DOHH2 (cell line): ENCODE measurements at regions not wholly inside any gene's neighbourhood (a gene's known extent, or its start where the extent isn't known, plus 50 kb on each side); places are given as distances from the start of the nearest gene placed in this dataset.

ENCODE experiments used
- H3F3A ChIP-seq: fragments of 200-600 bp; sonication (generic), shearing (Covaris generic); 2 replicates; pipeline ENCODE4 v1.6.0; 2016; ENCODE audit warnings: antibody characterized with exemption, mild to moderate bottlenecking; ENCODE audit not compliant: control insufficient read depth, insufficient read depth
- H3K27ac ChIP-seq: fragments of 200-600 bp; sonication (generic); 2 replicates; pipeline ENCODE4 v1.5.1; 2014; ENCODE audit warnings: low read depth, mild to moderate bottlenecking, low read length, moderate library complexity
- H3K27me3 ChIP-seq: fragments of 200-600 bp; sonication (generic); 2 replicates; pipeline ENCODE4 v1.6.1; 2014; ENCODE audit warnings: mild to moderate bottlenecking, low read length, mixed read lengths; ENCODE audit not compliant: control insufficient read depth
- H3K36me3 ChIP-seq: fragments of 200-600 bp; sonication (generic); 2 replicates; pipeline ENCODE4 v1.6.1; 2014; ENCODE audit warnings: mild to moderate bottlenecking, low read length, moderate library complexity, mixed read lengths; ENCODE audit not compliant: control insufficient read depth
- H3K4me1 ChIP-seq: fragments of 200-600 bp; sonication (generic); 2 replicates; pipeline ENCODE4 v1.6.1; 2014; ENCODE audit warnings: mild to moderate bottlenecking, low read length, mixed read lengths; ENCODE audit not compliant: control insufficient read depth
- H3K4me2 ChIP-seq: fragments of 200-600 bp; sonication (generic); 2 replicates; pipeline ENCODE4 v1.6.0; 2014; ENCODE audit warnings: mild to moderate bottlenecking, low read length, moderate library complexity
- H3K4me3 ChIP-seq: fragments of 200-600 bp; sonication (generic); 2 replicates; pipeline ENCODE4 v1.5.1; 2014; ENCODE audit warnings: mild to moderate bottlenecking, low read length, mixed read lengths
- H3K79me2 ChIP-seq: fragments of 200-600 bp; sonication (generic); 2 replicates; pipeline ENCODE4 v1.6.1; 2014; ENCODE audit warnings: mild to moderate bottlenecking, low read length, mixed read lengths; ENCODE audit not compliant: control insufficient read depth
- H3K9me2 ChIP-seq: fragments of 200-600 bp; sonication (generic); replicated peaks from 2 replicates; pipeline ENCODE4 v1.6.1; 2014; ENCODE audit warnings: mild to moderate bottlenecking, low read length, mixed read lengths; ENCODE audit not compliant: control insufficient read depth
- H3K9me3 ChIP-seq: fragments of 200-600 bp; sonication (generic); 2 replicates; pipeline ENCODE4 v1.6.1; 2014; ENCODE audit warnings: antibody characterized with exemption, low read length, mixed read lengths; ENCODE audit not compliant: control insufficient read depth, insufficient read depth
- H4K20me1 ChIP-seq: fragments of 200-600 bp; sonication (generic); 2 replicates; pipeline ENCODE4 v1.6.0; 2014; ENCODE audit warnings: low read depth, mild to moderate bottlenecking, antibody characterized with exemption, low read length, moderate library complexity; ENCODE audit not compliant: control insufficient read depth, insufficient read depth
- CTCF ChIP-seq: fragments of 200-600 bp; sonication (generic); IDR thresholded peaks from one replicate; pipeline ENCODE4 v1.5.1; 2014; ENCODE audit warnings: antibody characterized with exemption, mild to moderate bottlenecking, low read depth, low read length; ENCODE audit not compliant: poor library complexity, severe bottlenecking
- EZH2phosphoT487 ChIP-seq: fragments of 200-600 bp; sonication (generic); IDR thresholded peaks from 2 replicates; pipeline ENCODE4 v1.6.1; 2017; ENCODE audit warnings: borderline replicate concordance, mild to moderate bottlenecking, antibody characterized with exemption, low read length, moderate library complexity, mixed read lengths

GRCh38 chr5:17163221-17163620 lies 54.2 kb upstream of the BASP1 start:
- H3K4me3 ChIP-seq: no peak overlapping the region
- peaks cover 3% of the 10 kb centered on the region; the same call in 1 of the 2 replicates for H3K27me3 ChIP-seq
- H3K79me2 ChIP-seq: no peaks in the 10 kb centered on the region
- no peak overlapping the region for H3K27ac ChIP-seq
- H3K9me3 ChIP-seq: no peaks in the 10 kb centered on the region
- H3F3A ChIP-seq: no peaks in the 10 kb centered on the region
- H3K4me1 ChIP-seq: no peaks in the 10 kb centered on the region
- no peaks in the 10 kb centered on the region for H3K36me3 ChIP-seq
- no peak for TF ChIP-seq EZH2phosphoT487
- TF ChIP-seq CTCF: no peak
- H3K4me2 ChIP-seq: no peak overlapping the region
- H4K20me1 ChIP-seq: no peaks in the 10 kb centered on the region
- H3K9me2 ChIP-seq: no peaks in the 10 kb centered on the region

- TF ChIP-seq EZH2phosphoT487: no peak
- no peak for TF ChIP-seq CTCF
- H3K9me3 ChIP-seq: no peaks in the 10 kb centered on the region
- H3K36me3 ChIP-seq: no peaks in the 10 kb centered on the region
- H3K9me2 ChIP-seq: no peaks in the 10 kb centered on the region
- no peak overlapping the region for H3K4me3 ChIP-seq
- H3K79me2 ChIP-seq: no peaks in the 10 kb centered on the region
- H3K4me2 ChIP-seq: no peak overlapping the region
- peaks cover 3% of the 10 kb centered on the region; the same call in 1 of the 2 replicates for H3K27me3 ChIP-seq
- H3K4me1 ChIP-seq: no peaks in the 10 kb centered on the region
- H3F3A ChIP-seq: no peaks in the 10 kb centered on the region
- H4K20me1 ChIP-seq: no peaks in the 10 kb centered on the region
- H3K27ac ChIP-seq: no peak overlapping the region
Observed at GRCh38 chr5:17167171-17167891, 50.1 kb upstream of the BASP1 start.
